RWPE2 (cell line): ENCODE measurements at regions not wholly inside any gene's neighbourhood (a gene's known extent, or its start where the extent isn't known, plus 50 kb on each side); places are given as distances from the start of the nearest gene placed in this dataset.

Experiments used
- ATAC-seq: fragments of 200-7000 bp; cut with Tn5 transposase; 3 replicates; pipeline ENCODE4 v1.9.1; 2021; ENCODE audit warnings: low read depth
- DNase-seq: peaks from one replicate; pipeline ENCODE4 v3.0.0-alpha.2; 2020; ENCODE audit warnings: low spot score
- H3K27ac ChIP-seq: fragments of 450-650 bp; 2 replicates; pipeline ENCODE4 v1.5.1; 2017; ENCODE audit warnings: mild to moderate bottlenecking; ENCODE audit not compliant: poor library complexity, severe bottlenecking
- H3K27me3 ChIP-seq: fragments of 250-450 bp; sonication (Bioruptor Pico); 2 replicates; pipeline ENCODE4 v1.5.1; 2021; ENCODE audit warnings: mild to moderate bottlenecking, moderate library complexity; ENCODE audit not compliant: insufficient read depth, poor library complexity, severe bottlenecking
- H3K36me3 ChIP-seq: fragments of 250-450 bp; sonication (Bioruptor Pico); 2 replicates; pipeline ENCODE4 v1.5.1; 2020; ENCODE audit warnings: low read depth, mild to moderate bottlenecking, moderate library complexity
- H3K4me1 ChIP-seq: fragments of 250-450 bp; sonication (Bioruptor Pico); 2 replicates; pipeline ENCODE4 v1.5.1; 2021; ENCODE audit warnings: mild to moderate bottlenecking, moderate library complexity; ENCODE audit not compliant: insufficient read depth, poor library complexity, severe bottlenecking
- H3K4me3 ChIP-seq: fragments of 250-450 bp; sonication (Bioruptor Pico); 2 replicates; pipeline ENCODE4 v1.5.1; 2021; ENCODE audit warnings: mild to moderate bottlenecking, moderate library complexity; ENCODE audit not compliant: severe bottlenecking
- H3K9me3 ChIP-seq: fragments of 250-450 bp; sonication (Bioruptor Pico); 2 replicates; pipeline ENCODE4 v1.5.1; 2021; ENCODE audit warnings: mild to moderate bottlenecking, moderate library complexity; ENCODE audit not compliant: severe bottlenecking
- CTCF ChIP-seq: fragments of 450-650 bp; IDR thresholded peaks from one replicate; pipeline ENCODE4 v1.5.1; 2017; ENCODE audit warnings: mild to moderate bottlenecking, moderate library complexity; ENCODE audit not compliant: poor library complexity, severe bottlenecking

- Histone ChIP-seq H3K9me3 (no peaks in the 10 kb centered on the region), H3K36me3 (no peaks in the 10 kb centered on the region), H3K4me3 (no peak overlapping the region), H3K27me3 (no peaks in the 10 kb centered on the region), H3K27ac (no peak overlapping the region), H3K4me1 (peaks cover 11% of the 10 kb centered on the region)
- no peak for DNase-seq
- ATAC-seq, result no peak
- TF ChIP-seq CTCF, result no peak
Measured at GRCh38 chr12:107519906-107520859, 165.4 kb upstream of the PWP1 start.

GRCh38 chr12:107521826-107522355 lies 163.7 kb upstream of the PWP1 start:
- ATAC-seq (no peak), DNase-seq (no peak)
- H3K4me3 ChIP-seq, result no peak overlapping the region
- no peaks in the 10 kb centered on the region for H3K27me3 ChIP-seq
- H3K4me1 ChIP-seq, result no peaks in the 10 kb centered on the region
- no peak for TF ChIP-seq CTCF
- no peaks in the 10 kb centered on the region for H3K9me3 ChIP-seq
- H3K36me3 ChIP-seq, result no peaks in the 10 kb centered on the region
- H3K27ac ChIP-seq, result no peak overlapping the region

- H3K27me3 ChIP-seq, result no peaks in the 10 kb centered on the region
- H3K27ac ChIP-seq, result no peak overlapping the region
- ATAC-seq (no peak), DNase-seq (no peak)
- no peaks in the 10 kb centered on the region for H3K9me3 ChIP-seq
- H3K4me3 ChIP-seq, result no peak overlapping the region
- TF ChIP-seq CTCF, result no peak
- no peaks in the 10 kb centered on the region for H3K4me1 ChIP-seq
- H3K36me3 ChIP-seq, result no peaks in the 10 kb centered on the region
Measured at GRCh38 chr12:107522692-107523477, 162.7 kb upstream of the PWP1 start.

- H3K9me3 ChIP-seq, result no peaks in the 10 kb centered on the region
- no peaks in the 10 kb centered on the region for H3K27me3 ChIP-seq
- no peak for ATAC-seq
- H3K4me3 ChIP-seq, result no peak overlapping the region
- no peaks in the 10 kb centered on the region for H3K36me3 ChIP-seq
- H3K27ac ChIP-seq, result no peak overlapping the region
- TF ChIP-seq CTCF, result no peak
- no peak for DNase-seq
- H3K4me1 ChIP-seq, result no peaks in the 10 kb centered on the region
Measured at GRCh38 chr12:107523775-107524535, 161.6 kb upstream of the PWP1 start.
